HFFc6 (cell line): ENCODE measurements at regions not wholly inside any gene's neighbourhood (a gene's known extent, or its start where the extent isn't known, plus 50 kb on each side); places are given as distances from the start of the nearest gene placed in this dataset.

Experiments
- DNase-seq: peaks from one replicate; pipeline ENCODE4 v3.0.0-alpha.2; 2018
- H3K27ac Mint-ChIP-seq: 2 replicates; pipeline ENCODE4 v1.8.0; 2020; ENCODE audit warnings: mild to moderate bottlenecking, mixed read lengths
- H3K27me3 Mint-ChIP-seq: 2 replicates; pipeline ENCODE4 v1.8.0; 2021; ENCODE audit warnings: mild to moderate bottlenecking, moderate library complexity, mixed read lengths; ENCODE audit not compliant: insufficient read depth
- H3K36me3 Mint-ChIP-seq: 2 replicates; pipeline ENCODE4 v1.8.0; 2021; ENCODE audit warnings: low read depth, mixed read lengths
- H3K4me1 Mint-ChIP-seq: 2 replicates; pipeline ENCODE4 v1.8.0; 2020; ENCODE audit warnings: low read depth, mixed read lengths
- H3K4me3 Mint-ChIP-seq: 2 replicates; pipeline ENCODE4 v1.8.0; 2020; ENCODE audit warnings: mild to moderate bottlenecking, moderate library complexity, mixed read lengths
- H3K9me3 Mint-ChIP-seq: 2 replicates; pipeline ENCODE4 v1.8.0; 2020; ENCODE audit warnings: mild to moderate bottlenecking, mixed read lengths
- CTCF ChIP-seq: fragments of 200-600 bp; sonication (generic); IDR thresholded peaks from 2 replicates; pipeline ENCODE4 v1.5.0; 2021; ENCODE audit warnings: antibody characterized with exemption, mild to moderate bottlenecking

- Mint-ChIP-seq H3K27ac (no peak overlapping the region), H3K4me3 (no peak overlapping the region), H3K9me3 (peaks cover 27% of the 10 kb centered on the region), H3K4me1 (no peaks in the 10 kb centered on the region), H3K27me3 (no peaks in the 10 kb centered on the region), H3K36me3 (no peaks in the 10 kb centered on the region)
- DNase-seq, result no peak
- no peak for TF ChIP-seq CTCF
Measured at GRCh38 chr1:83087851-83088250, 911.1 kb downstream of the TTLL7 start.

GRCh38 chr1:83086986-83087512 lies 911.9 kb downstream of the TTLL7 start:
- no peak for TF ChIP-seq CTCF
- DNase-seq, result no peak
- Mint-ChIP-seq H3K4me1 (no peaks in the 10 kb centered on the region), H3K36me3 (no peaks in the 10 kb centered on the region), H3K9me3 (peaks cover 27% of the 10 kb centered on the region), H3K4me3 (no peak overlapping the region), H3K27ac (no peak overlapping the region), H3K27me3 (no peaks in the 10 kb centered on the region)

GRCh38 chr1:83086346-83086745 lies 912.6 kb downstream of the TTLL7 start:
- DNase-seq, result no peak
- no peaks in the 10 kb centered on the region for H3K36me3 Mint-ChIP-seq
- H3K9me3 Mint-ChIP-seq, result peaks cover 32% of the 10 kb centered on the region
- H3K4me3 Mint-ChIP-seq, result no peak overlapping the region
- H3K4me1 Mint-ChIP-seq, result no peaks in the 10 kb centered on the region
- TF ChIP-seq CTCF, result no peak
- H3K27ac Mint-ChIP-seq, result no peak overlapping the region
- peaks cover 1% of the 10 kb centered on the region; the same call in 1 of the 2 replicates for H3K27me3 Mint-ChIP-seq

- H3K9me3 Mint-ChIP-seq, result peaks cover 32% of the 10 kb centered on the region
- H3K36me3 Mint-ChIP-seq, result no peaks in the 10 kb centered on the region
- no peak for TF ChIP-seq CTCF
- no peaks in the 10 kb centered on the region for H3K4me1 Mint-ChIP-seq
- no peak overlapping the region for H3K27ac Mint-ChIP-seq
- no peak for DNase-seq
- no peak overlapping the region for H3K4me3 Mint-ChIP-seq
- H3K27me3 Mint-ChIP-seq, result peaks cover 1% of the 10 kb centered on the region; the same call in 1 of the 2 replicates
Measured at GRCh38 chr1:83083589-83084224, 915.2 kb downstream of the TTLL7 start.

GRCh38 chr1:83077411-83077810 lies 921.5 kb downstream of the TTLL7 start:
- no peak for TF ChIP-seq CTCF
- H3K9me3 Mint-ChIP-seq, result peaks cover 18% of the 10 kb centered on the region; the same call in 1 of the 2 replicates
- H3K4me3 Mint-ChIP-seq, result no peak overlapping the region
- DNase-seq, result no peak
- no peaks in the 10 kb centered on the region for H3K4me1 Mint-ChIP-seq
- H3K36me3 Mint-ChIP-seq, result no peaks in the 10 kb centered on the region
- no peak overlapping the region for H3K27ac Mint-ChIP-seq
- peaks cover 1% of the 10 kb centered on the region; the same call in 1 of the 2 replicates for H3K27me3 Mint-ChIP-seq
